ENCODE measurements at regions not wholly inside any gene's neighbourhood (a gene's known extent, or its start where the extent isn't known, plus 50 kb on each side); places are given as distances from the start of the nearest gene placed in this dataset.

GRCh38 chr14:94989417-94989816 lies 167.9 kb downstream of the DICER1 start:
- TF ChIP-seq CTCF (IDR thresholded peaks at IDR 0.05), result no peak
- no peak for TF ChIP-seq POLR2A (IDR thresholded peaks at IDR 0.05)

Measured in thyroid gland (tissue), 4 donors.